ENCODE measurements at regions not wholly inside any gene's neighbourhood (a gene's known extent, or its start where the extent isn't known, plus 50 kb on each side); places are given as distances from the start of the nearest gene placed in this dataset.

- TF ChIP-seq ZNF280D (tag by site-specific recombination; IDR thresholded peaks at IDR 0.05): no peak
- no peak for TF ChIP-seq ZNF266 (tag by site-specific recombination; IDR thresholded peaks at IDR 0.05; ENCODE audit: low read depth)
- no peak for TF ChIP-seq ATF2 (tag by site-specific recombination; IDR thresholded peaks at IDR 0.05; ENCODE audit: low read depth)
- no peak for TF ChIP-seq ZNF521 (tag by site-specific recombination; IDR thresholded peaks at IDR 0.05)
- no peak for TF ChIP-seq MEIS1 (CRISPR knock-in tag; IDR thresholded peaks at IDR 0.05; ENCODE audit: borderline replicate concordance)
- TF ChIP-seq HOXA7 (CRISPR knock-in tag; IDR thresholded peaks at IDR 0.05; ENCODE audit: borderline replicate concordance): no peak
- no peak for TF ChIP-seq ZSCAN23 (tag by site-specific recombination; IDR thresholded peaks at IDR 0.05)
- no peak for TF ChIP-seq ZNF416 (tag by site-specific recombination; IDR thresholded peaks at IDR 0.05)
- TF ChIP-seq GLIS2 (tag by site-specific recombination; IDR thresholded peaks at IDR 0.05): no peak
Measured at GRCh38 chr4:37124800-37125199, 119.7 kb upstream of the NWD2 start (continued).

GRCh38 chr4:37126051-37126450 lies 118.5 kb upstream of the NWD2 start:
- no peak overlapping the region for H3K4me3 ChIP-seq (ENCODE audit: low read depth, low read length)
- no peaks in the 10 kb centered on the region for H3K36me3 ChIP-seq (ENCODE audit: control insufficient read depth in 2 of 2, insufficient read depth in 1 of 2, low read length in 2 of 2)
- ChIA-PET CTCF (no interaction called here), POLR2A (no interaction called here)
- TF ChIP-seq GLI2 (tag by site-specific recombination; IDR thresholded peaks at IDR 0.05; ENCODE audit: borderline replicate concordance, low read depth): no peak
- TF ChIP-seq HOXA7 (CRISPR knock-in tag; IDR thresholded peaks at IDR 0.05; ENCODE audit: borderline replicate concordance): no peak
- TF ChIP-seq ZNF280C (tag by site-specific recombination; IDR thresholded peaks at IDR 0.05): no peak
- no peak for TF ChIP-seq PRDM6 (tag by site-specific recombination; IDR thresholded peaks at IDR 0.05)
- no peak for TF ChIP-seq HOXC10 (CRISPR knock-in tag; IDR thresholded peaks at IDR 0.05)
- no peak for TF ChIP-seq ZNF146 (tag by site-specific recombination; IDR thresholded peaks at IDR 0.05)
- no peak for TF ChIP-seq ZXDB (tag by site-specific recombination; IDR thresholded peaks at IDR 0.05)
- no peak for TF ChIP-seq ZNF654 (tag by site-specific recombination; IDR thresholded peaks at IDR 0.05; ENCODE audit: low read depth)
- TF ChIP-seq KLF17 (tag by site-specific recombination; IDR thresholded peaks at IDR 0.05): no peak
- H3K27ac ChIP-seq (ENCODE audit: extremely low read depth, low read depth, low read length): no peak overlapping the region
- no peaks in the 10 kb centered on the region for H3K4me1 ChIP-seq (ENCODE audit: control insufficient read depth, insufficient read depth, low read length)
- H3K9me3 ChIP-seq (ENCODE audit: control insufficient read depth, insufficient read depth, low read depth, low read length): no peaks in the 10 kb centered on the region

All from HEK293 (cell line).